Retinal pigment epithelial cell (primary cell): ENCODE measurements at regions not wholly inside any gene's neighbourhood (a gene's known extent, or its start where the extent isn't known, plus 50 kb on each side); places are given as distances from the start of the nearest gene placed in this dataset.

ENCODE experiments used
- DNase-seq: peaks from one replicate; pipeline ENCODE4 v3.0.0-alpha.2; 2010; ENCODE audit warnings: low read depth
- H3K4me3 ChIP-seq: 2 replicates; pipeline ENCODE4 v1.5.1; 2011; ENCODE audit warnings: mild to moderate bottlenecking, low read length, control low read depth, moderate library complexity
- TF ChIP-seq, protein P1 (sequence below): conservative IDR thresholded peaks from 2 replicates; pipeline ENCODE4 v1.5.1; 2011; ENCODE audit warnings: low read depth, low read length, control low read depth, inconsistent platforms

DNA sequence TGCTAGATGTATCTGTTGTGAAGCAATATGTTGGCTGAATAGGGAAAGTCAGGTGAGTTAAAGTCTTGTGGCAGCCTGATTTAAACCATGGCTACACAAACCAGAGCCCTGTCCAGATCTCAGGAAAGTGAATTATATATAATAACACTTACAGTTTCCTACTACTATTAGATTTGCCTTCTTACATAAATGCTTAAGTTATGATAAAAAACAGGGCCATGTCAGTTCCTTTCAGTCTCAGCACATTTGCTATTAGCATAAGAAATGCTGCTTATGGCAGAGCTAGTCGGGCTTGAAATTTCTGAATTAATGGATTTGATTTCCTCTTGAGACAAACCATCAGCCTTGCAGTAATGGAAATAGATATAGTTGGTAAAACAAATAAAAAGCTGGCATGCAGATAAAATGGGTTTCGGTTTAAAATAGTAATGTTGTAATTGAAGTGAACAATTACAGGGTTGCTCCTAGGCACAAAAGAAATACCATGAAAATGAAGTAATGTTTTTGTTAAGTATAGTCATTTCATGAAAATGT, 664.2 kb upstream of the ZNF608 start:
- no peak for DNase-seq
- H3K4me3 ChIP-seq, result no peak overlapping the region
- TF ChIP-seq, protein P1, sequence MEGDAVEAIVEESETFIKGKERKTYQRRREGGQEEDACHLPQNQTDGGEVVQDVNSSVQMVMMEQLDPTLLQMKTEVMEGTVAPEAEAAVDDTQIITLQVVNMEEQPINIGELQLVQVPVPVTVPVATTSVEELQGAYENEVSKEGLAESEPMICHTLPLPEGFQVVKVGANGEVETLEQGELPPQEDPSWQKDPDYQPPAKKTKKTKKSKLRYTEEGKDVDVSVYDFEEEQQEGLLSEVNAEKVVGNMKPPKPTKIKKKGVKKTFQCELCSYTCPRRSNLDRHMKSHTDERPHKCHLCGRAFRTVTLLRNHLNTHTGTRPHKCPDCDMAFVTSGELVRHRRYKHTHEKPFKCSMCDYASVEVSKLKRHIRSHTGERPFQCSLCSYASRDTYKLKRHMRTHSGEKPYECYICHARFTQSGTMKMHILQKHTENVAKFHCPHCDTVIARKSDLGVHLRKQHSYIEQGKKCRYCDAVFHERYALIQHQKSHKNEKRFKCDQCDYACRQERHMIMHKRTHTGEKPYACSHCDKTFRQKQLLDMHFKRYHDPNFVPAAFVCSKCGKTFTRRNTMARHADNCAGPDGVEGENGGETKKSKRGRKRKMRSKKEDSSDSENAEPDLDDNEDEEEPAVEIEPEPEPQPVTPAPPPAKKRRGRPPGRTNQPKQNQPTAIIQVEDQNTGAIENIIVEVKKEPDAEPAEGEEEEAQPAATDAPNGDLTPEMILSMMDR, result no peak

DNA sequence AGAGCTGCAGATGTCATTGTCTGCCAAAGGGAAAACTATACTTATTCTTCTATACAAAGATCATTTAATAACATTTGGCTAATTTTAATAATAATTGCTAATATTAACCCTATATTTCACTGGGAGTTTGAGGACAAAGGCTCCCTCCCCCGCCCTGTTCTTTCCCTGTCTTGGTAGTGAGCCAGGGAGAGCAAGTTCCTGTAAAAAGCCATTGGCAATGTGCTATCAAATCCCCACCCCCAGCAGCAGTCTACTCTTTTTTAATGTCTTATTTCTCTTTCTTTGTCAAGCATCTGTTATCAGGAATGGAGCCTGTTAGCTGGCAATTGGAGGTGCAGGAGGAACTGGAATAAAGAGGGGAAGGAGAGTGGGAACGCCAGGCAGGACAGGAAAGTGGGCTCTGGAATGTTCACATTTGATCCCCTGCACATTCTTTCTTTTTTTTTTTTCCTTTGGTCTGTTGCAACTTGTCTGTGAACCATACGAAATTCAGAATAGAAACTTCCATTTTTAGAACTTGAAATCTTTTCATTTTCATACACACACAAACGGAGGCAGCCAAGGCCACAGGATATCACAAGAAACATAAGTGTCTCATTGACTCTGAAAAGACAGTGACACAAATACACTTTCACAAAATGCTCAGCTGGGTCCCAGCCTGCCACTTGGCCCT, 664.8 kb upstream of the ZNF608 start:
- DNase-seq, result no peak
- TF ChIP-seq, protein P1, result no peak
- no peak overlapping the region for H3K4me3 ChIP-seq

DNA sequence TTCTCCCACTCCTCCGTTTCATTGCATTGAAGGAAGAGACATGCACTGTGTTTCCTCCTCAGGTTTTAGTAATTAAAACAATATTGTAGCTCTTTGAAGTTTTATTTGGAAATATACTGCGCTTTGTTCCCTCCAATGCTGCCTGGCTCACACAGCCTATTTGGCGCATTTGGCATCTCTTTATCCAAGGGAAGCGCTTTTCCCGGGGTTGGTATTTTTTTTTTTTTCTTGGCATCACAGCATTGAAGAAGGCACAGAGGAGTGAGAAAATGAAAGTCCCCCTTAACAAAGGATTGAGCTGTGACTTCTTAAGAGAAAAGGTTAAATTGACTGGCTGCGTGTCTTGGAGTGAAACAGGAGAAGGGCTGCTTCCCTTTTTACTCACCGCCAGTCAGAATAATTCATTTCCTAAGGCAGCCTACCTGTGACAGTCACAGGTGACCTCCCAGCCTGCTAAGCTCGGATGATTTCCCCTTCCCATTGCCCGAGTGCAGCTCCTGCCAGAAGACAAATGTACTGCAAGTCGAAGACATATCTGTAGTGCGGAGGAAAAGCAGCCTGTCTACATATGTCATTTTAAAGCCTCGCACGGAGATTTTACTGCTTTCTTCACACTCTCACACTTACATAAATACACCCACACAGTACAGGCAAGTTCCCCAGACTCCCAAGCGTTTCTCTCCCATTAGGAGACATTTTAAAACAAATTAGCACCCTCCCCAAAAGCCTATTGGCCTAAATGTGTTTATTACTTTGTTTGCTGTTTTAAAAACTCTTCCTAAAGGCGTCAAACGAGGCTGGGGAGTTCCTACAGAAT, 665.5 kb upstream of the ZNF608 start:
- H3K4me3 ChIP-seq, result no peak overlapping the region
- TF ChIP-seq, protein P1, result no peak
- DNase-seq, result no peak

DNA sequence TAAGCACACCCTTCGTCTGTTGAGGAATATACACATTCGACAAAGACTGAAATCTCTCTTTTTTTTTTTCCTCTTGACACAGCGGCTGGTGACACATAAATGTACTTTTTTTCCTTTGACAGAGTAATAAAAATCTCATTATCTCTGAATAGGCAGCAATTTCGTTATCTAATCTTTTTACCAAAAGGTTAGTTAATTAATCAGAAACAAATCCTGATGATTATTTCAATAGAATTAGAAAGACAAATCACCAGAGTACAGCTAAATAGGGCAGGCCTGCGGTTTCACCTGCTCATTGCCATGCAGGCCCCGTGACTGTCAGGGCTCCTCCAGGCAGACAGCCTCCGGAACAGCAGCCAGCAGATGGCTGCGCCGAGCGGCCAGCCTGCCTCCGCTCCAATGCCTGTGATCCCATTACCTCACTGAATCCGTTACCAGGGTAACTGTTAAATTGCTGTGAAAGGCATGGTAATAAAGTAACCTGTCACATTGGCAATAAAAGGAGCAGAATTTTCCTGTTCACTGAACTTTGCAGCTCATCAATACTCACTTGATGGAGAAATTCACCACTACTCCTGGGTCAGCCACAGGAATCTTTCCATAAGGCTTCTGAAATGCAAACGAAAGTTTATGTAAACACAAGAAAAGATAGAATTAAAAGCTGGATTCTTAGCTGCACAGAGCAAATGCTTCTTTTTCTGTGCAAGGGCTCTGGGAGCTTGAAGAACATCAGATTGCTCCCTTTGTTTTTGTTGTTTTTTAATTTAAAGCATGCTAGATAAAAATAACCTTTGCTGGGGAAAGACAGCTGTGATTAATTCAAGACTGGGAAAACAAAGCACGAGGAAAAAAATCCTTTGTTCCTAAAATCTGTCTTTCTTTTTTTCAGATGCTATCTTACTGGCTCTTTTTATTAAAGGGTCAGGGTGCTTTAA, 666.4 kb upstream of the ZNF608 start:
- DNase-seq, result peak; percentile 95
- TF ChIP-seq, protein P1, result peak; percentile 66
- peak overlapping the region; percentile 12 for H3K4me3 ChIP-seq

DNA sequence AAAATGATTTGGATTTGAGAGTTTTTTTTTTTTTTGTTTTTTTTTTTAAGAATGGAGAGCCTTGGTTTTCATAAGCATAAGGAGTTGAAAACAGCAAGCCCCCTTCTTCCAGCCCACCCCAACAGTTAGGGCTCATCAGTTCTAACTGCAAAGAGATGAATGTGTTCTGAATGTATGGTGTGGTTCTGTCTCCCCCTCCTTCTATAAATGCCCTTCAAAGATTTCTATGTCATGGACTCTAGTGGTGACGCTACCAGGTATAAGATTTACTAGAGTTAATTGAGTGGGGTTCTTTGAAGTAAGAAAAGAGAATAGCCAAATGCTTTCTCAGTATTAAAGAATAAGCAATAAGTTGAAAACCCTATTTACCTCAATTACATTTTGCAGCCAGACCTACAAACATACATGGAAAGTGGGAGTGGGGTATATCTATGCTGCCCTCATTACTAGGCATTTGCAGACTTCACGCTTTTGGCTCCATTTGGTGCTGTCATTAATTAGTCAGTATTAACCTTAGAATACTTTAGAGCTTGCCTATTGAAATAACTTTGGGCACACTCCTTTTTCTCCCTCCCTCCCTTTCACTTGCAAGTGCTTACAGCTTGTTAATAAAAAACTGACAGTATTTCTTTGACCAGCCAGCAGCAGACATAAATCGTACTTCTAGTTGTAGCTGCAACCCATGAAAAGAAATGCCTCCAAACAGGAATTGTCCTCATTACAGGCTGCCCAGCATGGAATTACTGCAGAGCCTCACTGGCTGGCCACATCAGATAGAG, 667.2 kb upstream of the ZNF608 start:
- no peak overlapping the region for H3K4me3 ChIP-seq

More for the DNA sequence above, 667.2 kb upstream of the ZNF608 start:
- TF ChIP-seq, protein P1, result no peak
- no peak for DNase-seq
